Fibroblast of villous mesenchyme (primary cell): ENCODE measurements at regions not wholly inside any gene's neighbourhood (a gene's known extent, or its start where the extent isn't known, plus 50 kb on each side); places are given as distances from the start of the nearest gene placed in this dataset.
A peak's percentile ranks its signal among the peaks of the same experiment; 100 is the strongest.
"Not testable (repeated sequence)": the region's sequence is repeated elsewhere in the genome, so short reads cannot be mapped to it uniquely, and the experiment has no call there.

Experiments used
- DNase-seq: peaks from one replicate; pipeline ENCODE4 v3.0.0-alpha.2; 2010; ENCODE audit warnings: low read depth
- H3K4me3 ChIP-seq: 2 replicates; pipeline ENCODE4 v1.5.1; 2011; ENCODE audit warnings: low read depth, mild to moderate bottlenecking, low read length
- TF ChIP-seq, protein P1 (sequence below): IDR thresholded peaks from 2 replicates; pipeline ENCODE4 v1.5.1; 2012; ENCODE audit warnings: low read depth, mild to moderate bottlenecking, low read length; ENCODE audit not compliant: insufficient read depth

DNA sequence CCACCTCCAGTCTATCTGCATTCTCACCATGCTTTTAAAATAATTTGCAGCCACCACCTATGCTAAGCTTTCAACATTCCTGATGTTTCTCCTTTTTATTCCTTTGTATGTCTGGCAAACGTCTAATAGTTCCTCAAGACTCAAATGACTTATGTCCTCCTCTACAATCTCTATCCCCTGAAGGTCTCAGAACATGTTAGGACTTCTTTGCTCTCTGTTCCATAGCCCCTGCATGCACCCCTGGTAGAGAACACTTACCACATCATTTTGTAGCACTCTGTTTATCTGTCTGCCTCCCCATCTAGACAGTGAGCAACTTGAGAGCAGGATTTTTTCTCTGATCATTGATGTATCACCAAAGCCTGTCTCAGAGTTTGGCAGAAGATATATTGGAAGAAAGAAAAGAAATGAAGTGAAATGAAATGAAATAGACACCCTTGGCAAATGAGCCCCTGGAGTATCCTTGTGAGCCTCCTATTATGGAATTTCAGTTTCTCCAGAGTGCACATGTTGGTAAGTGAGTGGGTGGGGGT, 1231.2 kb upstream of the FLRT2 start:
- DNase-seq: no peak
- TF ChIP-seq, protein P1, sequence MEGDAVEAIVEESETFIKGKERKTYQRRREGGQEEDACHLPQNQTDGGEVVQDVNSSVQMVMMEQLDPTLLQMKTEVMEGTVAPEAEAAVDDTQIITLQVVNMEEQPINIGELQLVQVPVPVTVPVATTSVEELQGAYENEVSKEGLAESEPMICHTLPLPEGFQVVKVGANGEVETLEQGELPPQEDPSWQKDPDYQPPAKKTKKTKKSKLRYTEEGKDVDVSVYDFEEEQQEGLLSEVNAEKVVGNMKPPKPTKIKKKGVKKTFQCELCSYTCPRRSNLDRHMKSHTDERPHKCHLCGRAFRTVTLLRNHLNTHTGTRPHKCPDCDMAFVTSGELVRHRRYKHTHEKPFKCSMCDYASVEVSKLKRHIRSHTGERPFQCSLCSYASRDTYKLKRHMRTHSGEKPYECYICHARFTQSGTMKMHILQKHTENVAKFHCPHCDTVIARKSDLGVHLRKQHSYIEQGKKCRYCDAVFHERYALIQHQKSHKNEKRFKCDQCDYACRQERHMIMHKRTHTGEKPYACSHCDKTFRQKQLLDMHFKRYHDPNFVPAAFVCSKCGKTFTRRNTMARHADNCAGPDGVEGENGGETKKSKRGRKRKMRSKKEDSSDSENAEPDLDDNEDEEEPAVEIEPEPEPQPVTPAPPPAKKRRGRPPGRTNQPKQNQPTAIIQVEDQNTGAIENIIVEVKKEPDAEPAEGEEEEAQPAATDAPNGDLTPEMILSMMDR: no peak
- no peak overlapping the region for H3K4me3 ChIP-seq

DNA sequence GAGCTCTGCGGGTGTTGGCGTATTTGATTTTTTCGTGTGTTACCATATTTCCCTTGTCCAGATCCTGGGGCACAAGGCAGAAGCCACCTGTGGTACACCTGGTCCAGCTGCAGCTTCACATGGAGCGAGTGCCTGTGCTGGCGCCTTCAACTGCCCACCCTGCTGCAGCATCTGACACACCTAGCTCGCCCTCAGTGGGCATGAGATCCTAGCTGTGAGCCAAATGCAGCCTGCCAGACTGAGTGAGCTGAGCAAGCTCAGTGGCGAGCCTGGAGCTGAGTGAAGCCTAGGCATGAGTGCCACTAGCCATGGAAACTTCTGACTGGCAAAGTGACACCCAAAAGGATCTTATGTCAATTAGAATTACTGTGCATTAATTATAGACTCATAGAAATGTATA, 1226.8 kb upstream of the FLRT2 start:
- H3K4me3 ChIP-seq: no peak overlapping the region
- no peak for DNase-seq
- TF ChIP-seq, protein P1: no peak

DNA sequence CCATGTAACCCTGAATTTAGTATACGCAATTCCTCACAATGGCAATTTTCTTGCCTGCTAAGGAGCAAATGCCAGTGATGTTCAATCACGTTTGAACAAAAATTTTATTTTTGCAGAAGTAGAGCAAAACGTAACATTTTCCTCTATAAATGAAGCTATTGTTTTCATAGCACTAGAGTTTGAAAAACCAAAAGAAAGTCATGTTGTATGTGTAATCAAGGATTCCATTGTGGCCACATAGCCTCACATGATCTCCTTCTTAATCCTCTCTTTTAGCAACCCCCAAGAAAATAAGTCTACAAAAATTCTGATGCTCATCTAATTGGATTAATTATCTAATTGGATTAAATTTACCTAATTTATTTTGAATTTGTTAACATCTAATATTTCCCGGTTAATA, 1217.4 kb upstream of the FLRT2 start:
- TF ChIP-seq, protein P1: no peak
- DNase-seq: no peak

DNA sequence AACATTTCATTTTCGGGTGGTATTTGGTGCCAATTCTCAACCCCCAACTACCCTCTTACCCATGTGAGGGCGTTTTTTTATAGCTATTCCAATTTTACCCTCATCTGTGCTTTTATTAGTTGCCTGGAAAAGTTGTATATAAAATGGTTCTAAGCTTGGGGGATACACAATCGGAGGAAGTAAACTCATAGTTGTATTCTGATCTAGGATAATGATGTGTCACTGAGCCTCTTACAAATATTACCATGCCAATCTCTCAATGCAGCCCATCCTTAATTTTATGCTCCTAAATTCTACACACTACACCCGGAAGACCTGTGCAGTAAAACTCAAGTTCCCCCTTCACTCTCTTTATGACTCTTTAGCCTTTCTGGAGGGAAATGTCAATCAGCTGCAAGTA, 1206.5 kb upstream of the FLRT2 start:
- TF ChIP-seq, protein P1: no peak
- no peak overlapping the region for H3K4me3 ChIP-seq
- DNase-seq: no peak

More for the DNA sequence above, 1217.4 kb upstream of the FLRT2 start:
- no peak overlapping the region for H3K4me3 ChIP-seq

DNA sequence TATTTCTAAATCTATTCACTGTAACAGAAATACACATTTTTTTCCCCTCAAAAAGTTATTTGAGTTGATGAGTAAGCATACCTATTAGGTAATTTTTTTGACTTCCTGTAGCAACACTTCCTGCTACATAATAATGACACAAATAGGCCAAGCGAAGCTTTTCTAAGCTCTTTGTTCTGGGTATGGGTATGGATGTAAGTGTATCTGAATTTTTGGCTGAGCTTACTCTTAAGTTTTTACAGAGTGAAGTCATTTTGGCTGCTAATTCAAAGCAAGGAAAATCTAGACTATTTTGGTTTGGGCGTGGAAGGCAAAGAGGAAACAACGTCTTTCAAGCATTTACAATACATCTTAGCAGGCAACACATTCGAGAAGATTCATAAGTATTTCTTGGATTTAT, 1206.0 kb upstream of the FLRT2 start:
- H3K4me3 ChIP-seq: no peak overlapping the region
- DNase-seq: no peak
- TF ChIP-seq, protein P1: no peak

DNA sequence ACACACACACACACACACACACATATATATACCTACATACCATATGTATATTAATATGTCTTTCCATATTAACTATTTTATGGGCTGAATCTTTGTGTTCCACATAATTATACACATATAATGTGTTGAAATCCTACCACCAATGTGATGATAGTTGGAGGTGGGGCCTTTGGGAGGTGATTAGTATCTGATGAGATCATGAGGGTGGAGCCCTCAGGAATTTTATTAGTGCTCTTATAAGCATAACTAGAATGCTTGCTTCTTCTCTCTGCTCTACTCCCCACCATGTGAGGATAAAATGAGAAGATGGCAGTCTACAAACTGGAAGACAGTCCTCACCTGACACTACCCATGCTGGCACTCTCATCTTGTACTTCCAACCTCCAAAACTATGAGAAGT, 1193.5 kb upstream of the FLRT2 start:
- no peak for DNase-seq
- H3K4me3 ChIP-seq: no peak overlapping the region
- TF ChIP-seq, protein P1: no peak

DNA sequence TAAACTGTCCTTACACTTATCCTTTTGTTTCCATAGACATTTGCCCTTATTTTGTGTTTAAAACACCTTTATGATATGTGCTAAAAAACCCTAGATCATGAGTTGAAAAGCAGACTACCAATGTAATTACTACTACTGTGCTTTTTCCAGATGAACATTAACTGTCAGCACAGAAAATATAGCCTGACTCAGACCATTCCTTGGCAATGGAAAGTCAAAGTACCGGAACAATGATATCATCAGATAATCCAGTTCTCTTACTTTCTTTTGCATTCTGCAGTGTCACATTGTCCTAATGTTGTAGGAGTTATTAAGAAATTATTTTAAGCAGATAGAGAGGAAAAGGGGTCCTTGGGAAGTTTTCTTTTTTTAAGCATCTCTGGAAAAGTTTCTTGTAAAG, 1189.0 kb upstream of the FLRT2 start:
- H3K4me3 ChIP-seq: no peak overlapping the region
- TF ChIP-seq, protein P1: no peak
- peak; percentile 28 for DNase-seq

DNA sequence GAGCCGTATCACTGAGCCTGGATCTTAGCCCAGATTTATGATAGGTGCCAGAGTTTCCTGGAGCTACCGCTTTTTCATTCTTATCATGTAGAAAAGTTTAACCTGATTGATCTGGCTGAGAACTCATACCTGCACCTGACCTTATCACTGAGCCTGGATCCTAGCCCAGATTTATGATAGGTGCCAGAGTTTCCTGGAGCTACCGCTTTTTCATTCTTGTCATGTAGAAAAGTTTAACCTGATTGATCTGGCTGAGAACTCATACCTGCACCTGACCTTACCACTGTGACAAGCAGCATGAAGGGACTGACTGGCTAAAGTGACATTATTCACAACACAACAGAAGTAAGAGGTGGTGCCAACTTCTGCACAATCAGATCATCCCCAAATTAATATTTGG, 1188.1 kb upstream of the FLRT2 start:
- not testable (repeated sequence) for DNase-seq, H3K4me3 ChIP-seq
